WTC11 (cell line): ENCODE measurements at regions not wholly inside any gene's neighbourhood (a gene's known extent, or its start where the extent isn't known, plus 50 kb on each side); places are given as distances from the start of the nearest gene placed in this dataset.

Experiments
- ATAC-seq: fragments of 200-7000 bp; cut with Tn5 transposase; 2 replicates; pipeline ENCODE4 v1.10.0; 2021; ENCODE audit warnings: mild to moderate bottlenecking, moderate library complexity
- CTCF ChIA-PET: fragments of 300-600 bp; sonication (Branson Sonifier 250); formaldehyde crosslinking; loops from one replicate; lab custom pipeline; 2021; ENCODE audit warnings: antibody characterized with exemption; lab: Charles Lee
- POLR2A ChIA-PET: fragments of 350-600 bp; sonication (Branson Sonifier 250); formaldehyde crosslinking; loops from one replicate; lab custom pipeline; 2021; ENCODE audit warnings: antibody characterized with exemption; lab: Charles Lee
- DNase-seq: peaks from one replicate; pipeline ENCODE4 v3.0.0; 2021; ENCODE audit warnings: low spot score
- H3K27ac Mint-ChIP-seq: 2 replicates; pipeline ENCODE4 v1.8.0; 2021; ENCODE audit warnings: mixed read lengths
- H3K27me3 Mint-ChIP-seq: 2 replicates; pipeline ENCODE4 v1.8.0; 2021; ENCODE audit warnings: low read depth, mild to moderate bottlenecking, moderate library complexity, mixed read lengths
- H3K36me3 Mint-ChIP-seq: 2 replicates; pipeline ENCODE4 v1.8.0; 2021; ENCODE audit warnings: mixed read lengths
- H3K4me1 Mint-ChIP-seq: 2 replicates; pipeline ENCODE4 v1.8.0; 2022; ENCODE audit warnings: mixed read lengths
- H3K4me3 Mint-ChIP-seq: 2 replicates; pipeline ENCODE4 v1.8.0; 2021; ENCODE audit warnings: mild to moderate bottlenecking, moderate library complexity, mixed read lengths
- H3K9me3 Mint-ChIP-seq: 2 replicates; pipeline ENCODE4 v1.8.0; 2021; ENCODE audit warnings: mixed read lengths
- ATF1 ChIP-seq: sonication (generic); formaldehyde crosslinking; IDR thresholded peaks from 2 replicates; pipeline ENCODE4 v1.8.1; 2023; ENCODE audit warnings: mild to moderate bottlenecking, moderate library complexity, missing genetic modification reagents
- ATF2 ChIP-seq: sonication (generic); formaldehyde crosslinking; IDR thresholded peaks from 2 replicates; pipeline ENCODE4 v1.8.1; 2022; ENCODE audit warnings: low read depth, missing genetic modification reagents, borderline replicate concordance
- ATF6 ChIP-seq: sonication (generic); formaldehyde crosslinking; IDR thresholded peaks from 2 replicates; pipeline ENCODE4 v1.8.1; 2023; ENCODE audit warnings: mild to moderate bottlenecking, missing genetic modification reagents
- CBFB ChIP-seq: sonication (generic); formaldehyde crosslinking; IDR thresholded peaks from 2 replicates; pipeline ENCODE4 v1.8.1; 2022; ENCODE audit warnings: mild to moderate bottlenecking, low read depth, missing genetic modification reagents
- CREM ChIP-seq: sonication (generic); formaldehyde crosslinking; IDR thresholded peaks from 2 replicates; pipeline ENCODE4 v1.8.1; 2022; ENCODE audit warnings: mild to moderate bottlenecking, missing genetic modification reagents, moderate library complexity
- CTCF ChIP-seq: fragments of 200-600 bp; IDR thresholded peaks from 2 replicates; pipeline ENCODE4 v1.8.0; 2022; ENCODE audit warnings: antibody characterized with exemption
- FOXP1 ChIP-seq: sonication (generic); formaldehyde crosslinking; IDR thresholded peaks from 2 replicates; pipeline ENCODE4 v1.8.0; 2022; ENCODE audit warnings: missing genetic modification reagents, mild to moderate bottlenecking, moderate library complexity, borderline replicate concordance
- GABPB1 ChIP-seq: sonication (generic); formaldehyde crosslinking; IDR thresholded peaks from 2 replicates; pipeline ENCODE4 v1.8.1; 2023; ENCODE audit warnings: mild to moderate bottlenecking, missing genetic modification reagents
- HMGA2 ChIP-seq: fragments of 250-450 bp; sonication (Bioruptor Pico); IDR thresholded peaks from 2 replicates; pipeline ENCODE4 v1.4.0; 2021; ENCODE audit warnings: mild to moderate bottlenecking, moderate library complexity
- IRF1 ChIP-seq: sonication (generic); formaldehyde crosslinking; IDR thresholded peaks from 2 replicates; pipeline ENCODE4 v1.8.0; 2023; ENCODE audit warnings: missing genetic modification reagents
- MYBL2 ChIP-seq: sonication (generic); formaldehyde crosslinking; IDR thresholded peaks from 2 replicates; pipeline ENCODE4 v1.8.1; 2023; ENCODE audit warnings: mild to moderate bottlenecking, moderate library complexity, missing genetic modification reagents
- NR2C2 ChIP-seq: sonication (generic); formaldehyde crosslinking; IDR thresholded peaks from 2 replicates; pipeline ENCODE4 v1.8.0; 2022; ENCODE audit warnings: mild to moderate bottlenecking, missing genetic modification reagents
- SMAD4 ChIP-seq: sonication (generic); formaldehyde crosslinking; IDR thresholded peaks from 2 replicates; pipeline ENCODE4 v1.8.0; 2022; ENCODE audit warnings: mild to moderate bottlenecking, missing genetic modification reagents
- TCF7 ChIP-seq: sonication (generic); formaldehyde crosslinking; IDR thresholded peaks from 2 replicates; pipeline ENCODE4 v1.8.0; 2022; ENCODE audit warnings: mild to moderate bottlenecking, low read depth, missing genetic modification reagents, moderate library complexity
- USF1 ChIP-seq: sonication (generic); formaldehyde crosslinking; IDR thresholded peaks from 2 replicates; pipeline ENCODE4 v1.8.0; 2022; ENCODE audit warnings: mild to moderate bottlenecking, missing genetic modification reagents
- USF2 ChIP-seq: sonication (generic); formaldehyde crosslinking; IDR thresholded peaks from 2 replicates; pipeline ENCODE4 v1.8.1; 2023; ENCODE audit warnings: mild to moderate bottlenecking, missing genetic modification reagents, moderate library complexity
- ZBTB21 ChIP-seq: sonication (generic); formaldehyde crosslinking; IDR thresholded peaks from 2 replicates; pipeline ENCODE4 v1.8.1; 2023; ENCODE audit warnings: mild to moderate bottlenecking, missing genetic modification reagents, borderline replicate concordance
- ZNF263 ChIP-seq: sonication (generic); formaldehyde crosslinking; IDR thresholded peaks from 2 replicates; pipeline ENCODE4 v1.8.1; 2022; ENCODE audit warnings: low read depth, mild to moderate bottlenecking, moderate library complexity, missing genetic modification reagents
- ZNF317 ChIP-seq: sonication (generic); formaldehyde crosslinking; IDR thresholded peaks from 2 replicates; pipeline ENCODE4 v1.8.1; 2023; ENCODE audit warnings: low read depth, mild to moderate bottlenecking, moderate library complexity, missing genetic modification reagents, borderline replicate concordance
- ZNF416 ChIP-seq: fragments of 250-450 bp; sonication (Bioruptor Pico); IDR thresholded peaks from 2 replicates; pipeline ENCODE4 v1.9.0; 2021; ENCODE audit warnings: mild to moderate bottlenecking, inconsistent platforms
- ZNF423 ChIP-seq: fragments of 250-450 bp; sonication (Bioruptor Pico); IDR thresholded peaks from 2 replicates; pipeline ENCODE4 v2.1.2; 2022; ENCODE audit warnings: mild to moderate bottlenecking, moderate library complexity
- ZNF512 ChIP-seq: sonication (generic); formaldehyde crosslinking; IDR thresholded peaks from 2 replicates; pipeline ENCODE4 v1.8.1; 2022; ENCODE audit warnings: missing genetic modification reagents, borderline replicate concordance
- ZSCAN18 ChIP-seq: fragments of 250-450 bp; sonication (Bioruptor Pico); IDR thresholded peaks from 2 replicates; pipeline ENCODE4 v2.1.2; 2022; ENCODE audit warnings: mild to moderate bottlenecking, moderate library complexity

GRCh38 chr4:32645653-32646052, 1925.5 kb downstream of the PCDH7 start (continued):
- TF ChIP-seq IRF1 (CRISPR knock-in tag) (no peak), ZNF512 (CRISPR knock-in tag) (no peak), ATF6 (CRISPR knock-in tag) (no peak), USF2 (no peak), ZBTB21 (CRISPR knock-in tag) (no peak), USF1 (CRISPR knock-in tag) (no peak), ATF1 (CRISPR knock-in tag) (no peak), ATF2 (no peak)

GRCh38 chr4:32658019-32658418, 1937.8 kb downstream of the PCDH7 start:
- H3K4me3 Mint-ChIP-seq: no peak overlapping the region
- ChIA-PET CTCF (no interaction called here), POLR2A (no interaction called here)
- H3K27me3 Mint-ChIP-seq: no peaks in the 10 kb centered on the region
- no peak overlapping the region for H3K27ac Mint-ChIP-seq
- H3K9me3 Mint-ChIP-seq: peaks cover 22% of the 10 kb centered on the region
- H3K4me1 Mint-ChIP-seq: peaks cover 17% of the 10 kb centered on the region
- H3K36me3 Mint-ChIP-seq: no peaks in the 10 kb centered on the region
- DNase-seq (no peak), ATAC-seq (peak; percentile 41; the same call in 1 of the 2 replicates)
- TF ChIP-seq USF1 (CRISPR knock-in tag) (no peak), TCF7 (CRISPR knock-in tag) (no peak), GABPB1 (CRISPR knock-in tag) (no peak), ZNF423 (CRISPR knock-in tag) (no peak), SMAD4 (CRISPR knock-in tag) (no peak), ZNF317 (CRISPR knock-in tag) (no peak), MYBL2 (CRISPR knock-in tag) (no peak), CBFB (CRISPR knock-in tag) (no peak), CTCF (no peak), ZNF416 (CRISPR knock-in tag) (no peak), HMGA2 (CRISPR knock-in tag) (no peak), CREM (CRISPR knock-in tag) (no peak), ZBTB21 (CRISPR knock-in tag) (no peak), NR2C2 (CRISPR knock-in tag) (no peak), ZSCAN18 (CRISPR knock-in tag) (no peak), ZNF512 (CRISPR knock-in tag) (no peak), FOXP1 (no peak), ZNF263 (CRISPR knock-in tag) (no peak)
